Fibroblast of villous mesenchyme (primary cell): ENCODE measurements at regions not wholly inside any gene's neighbourhood (a gene's known extent, or its start where the extent isn't known, plus 50 kb on each side); places are given as distances from the start of the nearest gene placed in this dataset.
"Not testable (repeated sequence)": the region's sequence is repeated elsewhere in the genome, so short reads cannot be mapped to it uniquely, and the experiment has no call there.

ENCODE experiments used
- DNase-seq: peaks from one replicate; pipeline ENCODE4 v3.0.0-alpha.2; 2010; ENCODE audit warnings: low read depth
- H3K4me3 ChIP-seq: 2 replicates; pipeline ENCODE4 v1.5.1; 2011; ENCODE audit warnings: low read depth, mild to moderate bottlenecking, low read length
- CTCF ChIP-seq: IDR thresholded peaks from 2 replicates; pipeline ENCODE4 v1.5.1; 2012; ENCODE audit warnings: low read depth, mild to moderate bottlenecking, low read length; ENCODE audit not compliant: insufficient read depth

DNA sequence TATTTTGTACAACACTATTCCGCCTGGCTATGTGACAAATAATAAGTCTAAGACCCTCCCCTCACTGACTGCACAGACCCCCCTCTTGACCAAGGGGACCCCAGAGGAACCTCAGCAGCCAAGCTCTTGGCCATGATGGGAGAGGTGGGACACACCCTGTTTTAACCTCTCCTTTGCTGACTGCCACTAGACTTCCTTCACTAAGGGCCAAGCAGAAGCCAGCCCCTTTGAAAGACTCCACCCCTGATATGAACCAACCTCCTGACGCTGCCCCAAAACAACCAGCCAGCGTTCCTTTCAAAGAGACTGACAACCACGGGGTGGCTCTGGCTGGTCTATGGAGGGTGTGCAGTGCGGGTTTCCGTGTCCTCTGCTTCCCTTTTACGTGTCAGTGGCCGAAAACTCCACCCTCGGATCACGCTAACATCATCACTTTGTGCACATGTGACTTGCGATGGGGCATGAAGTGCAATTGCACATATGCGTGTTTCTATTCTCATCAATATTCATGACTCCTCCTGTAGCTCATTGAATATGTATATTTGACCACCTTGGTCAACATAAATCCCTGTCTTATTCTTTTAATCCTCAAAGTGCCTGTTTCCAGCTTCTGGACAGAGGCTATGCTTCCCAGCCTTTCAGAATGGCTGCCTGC, 643.9 kb downstream of the TBC1D22A start:
- no peak overlapping the region for H3K4me3 ChIP-seq
- no peak for TF ChIP-seq CTCF
- DNase-seq = no peak

- H3K4me3 ChIP-seq, DNase-seq: not testable (repeated sequence)
These were observed 642.8 kb downstream of the TBC1D22A start for GRCh38 chr22:47405222-47405621.

DNA sequence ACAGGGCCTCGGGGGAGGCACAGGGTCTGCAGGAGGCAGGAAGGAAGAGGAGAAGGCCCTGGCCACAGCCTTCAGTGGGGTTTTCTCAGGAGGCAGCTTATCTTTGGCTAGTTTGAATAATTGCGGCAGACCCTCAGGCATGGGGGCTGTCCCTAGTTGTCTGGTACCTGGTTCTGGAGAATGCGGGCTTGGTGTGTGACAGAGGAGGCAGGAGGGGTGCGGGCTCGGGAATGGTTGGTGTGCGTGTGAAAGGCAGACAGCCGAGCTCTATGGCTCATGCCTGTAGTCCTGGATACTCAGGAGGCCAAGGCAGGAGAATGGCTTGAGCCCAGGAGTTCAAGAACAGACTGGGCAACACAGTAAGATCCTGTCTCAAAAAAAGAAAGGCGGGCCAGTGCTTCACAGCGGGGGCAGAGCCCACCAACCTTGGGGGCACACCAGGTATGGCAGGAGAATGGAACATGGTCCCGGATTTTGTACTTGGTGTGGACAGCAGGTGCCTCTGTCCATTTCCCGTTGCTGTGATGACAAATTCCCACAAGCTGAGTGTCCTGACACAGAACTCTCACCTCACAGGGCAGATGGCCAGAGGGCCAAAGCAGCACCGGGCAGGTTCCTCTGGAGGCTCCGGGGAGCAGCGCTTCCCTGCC, 640.6 kb downstream of the TBC1D22A start:
- no peak overlapping the region for H3K4me3 ChIP-seq
- TF ChIP-seq CTCF = no peak
- no peak for DNase-seq

DNA sequence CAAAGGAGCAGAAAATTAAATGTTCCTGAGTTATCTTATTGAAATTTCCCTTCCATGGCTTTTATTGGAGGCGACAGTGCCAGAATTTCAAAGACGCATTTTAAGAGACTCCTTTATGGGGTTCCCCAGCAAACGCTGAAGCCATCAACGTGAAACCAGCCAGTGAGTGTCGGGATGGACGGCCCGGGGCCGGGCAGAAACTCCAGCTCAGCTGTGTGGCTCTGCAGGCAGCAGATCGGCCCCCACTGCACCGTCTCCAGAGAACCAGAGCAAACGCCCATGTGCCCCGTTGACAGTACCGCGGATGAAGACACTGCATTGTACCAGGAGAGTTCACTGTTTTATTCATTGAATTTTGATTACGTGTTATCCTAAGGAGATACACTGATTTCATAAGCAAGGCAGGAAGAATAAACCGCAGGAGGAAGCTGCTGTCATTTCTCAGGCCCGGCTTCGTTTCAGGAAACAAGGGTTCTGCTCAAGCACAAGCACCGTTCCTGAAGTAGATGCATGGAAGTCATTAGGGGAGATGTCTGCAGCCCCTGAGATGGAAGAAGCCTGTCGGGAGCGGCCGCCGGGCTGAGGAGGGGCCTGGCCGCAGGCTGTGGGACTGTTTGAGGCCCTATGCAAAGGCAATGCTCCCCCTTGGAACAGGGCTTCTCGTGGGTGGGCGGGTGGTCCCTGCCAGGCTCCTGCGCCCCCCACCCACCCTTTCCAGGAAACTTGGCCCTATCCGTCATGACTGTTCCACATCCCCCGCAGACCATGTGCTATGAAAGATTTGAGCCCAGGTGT, 639.7 kb downstream of the TBC1D22A start:
- no peak overlapping the region for H3K4me3 ChIP-seq
- no peak for TF ChIP-seq CTCF
- no peak for DNase-seq

- DNase-seq = no peak
- no peak for TF ChIP-seq CTCF
- H3K4me3 ChIP-seq = no peak overlapping the region
These were observed 639.1 kb downstream of the TBC1D22A start for GRCh38 chr22:47401592-47401898.

- no peak for TF ChIP-seq CTCF
- H3K4me3 ChIP-seq = no peak overlapping the region
- DNase-seq = no peak
These were observed 638.5 kb downstream of the TBC1D22A start for GRCh38 chr22:47400701-47401591.

GRCh38 chr22:47400131-47400530, 637.7 kb downstream of the TBC1D22A start:
- DNase-seq, H3K4me3 ChIP-seq: not testable (repeated sequence)
